ENCODE measurements at regions not wholly inside any gene's neighbourhood (a gene's known extent, or its start where the extent isn't known, plus 50 kb on each side); places are given as distances from the start of the nearest gene placed in this dataset.

GRCh38 chr2:76675212-76675611, 847.0 kb downstream of the LRRTM4 start:
- dilution Hi-C loops (cut with MboI; ENCODE audit: extremely low pct_ligation_motif_present, low sequenced_read_pairs) = no loop called here

More at GRCh38 chr2:76675212-76675611, 847.0 kb downstream of the LRRTM4 start:
- H3K4me1 ChIP-seq (ENCODE audit: control insufficient read depth, extremely low read depth, insufficient read depth, low read length) = no peaks in the 10 kb centered on the region
- H3K79me2 ChIP-seq (ENCODE audit: control insufficient read depth, insufficient read depth, low read length) = no peaks in the 10 kb centered on the region
- intact Hi-C loops (cut with micrococcal nuclease) = no loop called here
- H2AFZ ChIP-seq (ENCODE audit: low read depth, low read length) = no peak overlapping the region
- no peaks in the 10 kb centered on the region for H3K36me3 ChIP-seq (ENCODE audit: control insufficient read depth in 2 of 2, extremely low read depth in 1 of 2, insufficient read depth in 2 of 2, low read length in 2 of 2)
- H3K4me2 ChIP-seq (ENCODE audit: insufficient read depth, low read length) = no peak overlapping the region
- BruUV-seq (replicated peaks) = no TSS peak
- FAIRE-seq (no peak), DNase-seq (ENCODE audit: low read depth, low spot score) (no peak)
- no peak for TF ChIP-seq POLR2AphosphoS5 (IDR thresholded peaks at IDR 0.05; ENCODE audit: insufficient read depth, low read depth, low read length)
- no peak for TF ChIP-seq MAX (IDR thresholded peaks at IDR 0.05; ENCODE audit: insufficient read depth, insufficient read length)
- TF ChIP-seq MYC (IDR thresholded peaks at IDR 0.05; ENCODE audit: low read depth, low read length) = no peak
- no peak for TF ChIP-seq JUN (IDR thresholded peaks at IDR 0.05; ENCODE audit: borderline replicate concordance, insufficient read depth, insufficient read length, low read depth)
- no peak for TF ChIP-seq CTCF (IDR thresholded peaks at IDR 0.05; ENCODE audit: extremely low read depth in 1 of 2, insufficient read depth in 1 of 2, low read depth in 1 of 2, low read length in 2 of 2)
- no peak for TF ChIP-seq EZH2 (IDR thresholded peaks at IDR 0.05; ENCODE audit: borderline replicate concordance, low read depth, low read length, severe bottlenecking)
- TF ChIP-seq GATA2 (IDR thresholded peaks at IDR 0.05; ENCODE audit: insufficient read depth, insufficient read length, low read depth, low read length) = no peak
- no peak for TF ChIP-seq FOS (IDR thresholded peaks at IDR 0.05; ENCODE audit: borderline replicate concordance, insufficient read depth, low read length)
- TF ChIP-seq POLR2A (IDR thresholded peaks at IDR 0.05; ENCODE audit: low read depth, low read length) = no peak
- H3K27me3 ChIP-seq (ENCODE audit: control insufficient read depth in 2 of 2, insufficient read depth in 2 of 2, low read length in 2 of 2) = no peaks in the 10 kb centered on the region
- H3K9ac ChIP-seq (replicated peaks; ENCODE audit: extremely low read depth, insufficient read depth, low read length) = no peak overlapping the region
- no peaks in the 10 kb centered on the region for H3K9me3 ChIP-seq (replicated peaks; ENCODE audit: control insufficient read depth, insufficient read depth, low read length)
- CTCF ChIA-PET = no interaction called here
- no peaks in the 10 kb centered on the region for H3K9me1 ChIP-seq (replicated peaks; ENCODE audit: control insufficient read depth, extremely low read depth, insufficient read depth, low read length)
- POLR2A ChIA-PET = no interaction called here
- H3K4me3 ChIP-seq (replicated peaks in 1 of 3; ENCODE audit: insufficient read depth in 1 of 3, low read depth in 1 of 3, low read length in 3 of 3) = no peak overlapping the region
- H3K27ac ChIP-seq (ENCODE audit: insufficient read depth, low read depth, low read length) = no peak overlapping the region
- no peaks in the 10 kb centered on the region for H4K20me1 ChIP-seq (replicated peaks; ENCODE audit: control insufficient read depth, extremely low read depth, insufficient read depth, low read length)

Data from endothelial cell of umbilical vein (primary cell).